NOMO-1 (cell line): ENCODE measurements at regions not wholly inside any gene's neighbourhood (a gene's known extent, or its start where the extent isn't known, plus 50 kb on each side); places are given as distances from the start of the nearest gene placed in this dataset.

Experiments
- DNase-seq, 2 experiments: peaks; one replicate each; lab custom pipeline; 2025; ENCODE audit not compliant: unreplicated experiment in 2 of 2; lab: John Stamatoyannopoulos, UW

- no peak for DNase-seq
Observed at GRCh38 chr16:8204096-8204495, 386.2 kb downstream of the TMEM114 start.

GRCh38 chr16:8203101-8203500 is 387.2 kb downstream of the TMEM114 start:
- DNase-seq, result no peak

- no peak for DNase-seq
Observed at GRCh38 chr16:8200839-8201238, 389.5 kb downstream of the TMEM114 start.

GRCh38 chr16:8199390-8199789 is 390.9 kb downstream of the TMEM114 start:
- DNase-seq, result no peak

- DNase-seq, result no peak
Observed at GRCh38 chr16:8194794-8195193, 395.5 kb downstream of the TMEM114 start.

- no peak for DNase-seq
Observed at GRCh38 chr16:8188841-8189240, 401.5 kb downstream of the TMEM114 start.

GRCh38 chr16:8187782-8188372 is 402.4 kb downstream of the TMEM114 start:
- DNase-seq, result no peak

- DNase-seq, result no peak
Observed at GRCh38 chr16:8184854-8185253, 405.5 kb downstream of the TMEM114 start.

GRCh38 chr16:8183176-8184099 is 406.9 kb downstream of the TMEM114 start:
- no peak for DNase-seq

GRCh38 chr16:8182761-8183160 is 407.6 kb downstream of the TMEM114 start:
- DNase-seq, result no peak

GRCh38 chr16:8179615-8180014 is 410.7 kb downstream of the TMEM114 start:
- DNase-seq, result no peak

- no peak for DNase-seq
Observed at GRCh38 chr16:8178271-8178670, 412.0 kb downstream of the TMEM114 start.

- no peak for DNase-seq
Observed at GRCh38 chr16:8175411-8175810, 414.9 kb downstream of the TMEM114 start.

- peak; percentile 2 to 15 for DNase-seq
Observed at GRCh38 chr16:8173111-8173644, 417.1 kb downstream of the TMEM114 start.

- no peak for DNase-seq
Observed at GRCh38 chr16:8172551-8172950, 417.8 kb downstream of the TMEM114 start.

GRCh38 chr16:8168016-8168415 is 422.3 kb downstream of the TMEM114 start:
- no peak for DNase-seq

GRCh38 chr16:8167436-8167835 is 422.9 kb downstream of the TMEM114 start:
- no peak for DNase-seq

GRCh38 chr16:8158051-8158450 is 432.3 kb downstream of the TMEM114 start:
- no peak for DNase-seq

GRCh38 chr16:8155275-8155674 is 435.0 kb downstream of the TMEM114 start:
- DNase-seq, result no peak

- no peak for DNase-seq
Observed at GRCh38 chr16:8146256-8147012, 443.9 kb downstream of the TMEM114 start.

GRCh38 chr16:8138666-8139065 is 451.6 kb downstream of the TMEM114 start:
- no peak for DNase-seq
